ENCODE measurements at regions not wholly inside any gene's neighbourhood (a gene's known extent, or its start where the extent isn't known, plus 50 kb on each side); places are given as distances from the start of the nearest gene placed in this dataset.
"Not testable (repeated sequence)": the region's sequence is repeated elsewhere in the genome, so short reads cannot be mapped to it uniquely, and the experiment has no call there.

DNA sequence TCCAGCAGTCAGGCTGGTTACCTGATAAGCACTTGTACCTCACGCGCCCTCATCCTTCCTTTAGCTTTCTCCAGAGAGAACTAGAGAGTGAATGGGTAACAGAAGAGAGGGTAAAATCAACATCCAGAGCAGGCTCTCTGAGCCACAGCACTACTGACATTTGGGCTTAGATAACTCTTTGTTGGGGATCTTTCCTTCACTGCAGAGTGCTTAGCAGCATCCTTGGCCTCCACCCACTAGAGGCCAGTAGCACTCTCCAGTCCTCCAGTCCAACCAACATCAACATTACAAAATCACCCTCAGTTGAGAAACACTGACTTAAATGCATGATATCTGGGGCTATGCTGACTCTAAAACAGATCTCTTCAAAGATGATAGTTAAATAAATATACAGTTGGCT is 220.7 kb downstream of the TACR3 start:
- no peaks in the 10 kb centered on the region for H3K9me3 Mint-ChIP-seq
- DNase-seq (ENCODE audit: extremely low spot score, unreplicated experiment) = no peak
- H3K27me3 Mint-ChIP-seq = no peaks in the 10 kb centered on the region
- H3K36me3 Mint-ChIP-seq = no peaks in the 10 kb centered on the region
- TF ChIP-seq CTCF (conservative IDR thresholded peaks at IDR 0.05) = no peak
- H3K4me1 Mint-ChIP-seq (ENCODE audit: unreplicated experiment) = no peaks in the 10 kb centered on the region
- H3K4me3 Mint-ChIP-seq = no peak overlapping the region
- no peak overlapping the region for H3K27ac Mint-ChIP-seq

- Mint-ChIP-seq H3K27me3 (no peaks in the 10 kb centered on the region), H3K27ac (no peak overlapping the region), H3K4me1 (ENCODE audit: unreplicated experiment) (no peaks in the 10 kb centered on the region), H3K36me3 (no peaks in the 10 kb centered on the region), H3K4me3 (no peak overlapping the region), H3K9me3 (no peaks in the 10 kb centered on the region)
- DNase-seq (ENCODE audit: extremely low spot score, unreplicated experiment) = no peak
- no peak for TF ChIP-seq CTCF (conservative IDR thresholded peaks at IDR 0.05)
Observed at GRCh38 chr4:103498161-103499070, 221.4 kb downstream of the TACR3 start.

GRCh38 chr4:103497692-103498091 is 222.1 kb downstream of the TACR3 start:
- Mint-ChIP-seq H3K36me3 (no peaks in the 10 kb centered on the region), H3K9me3 (no peaks in the 10 kb centered on the region), H3K27ac (no peak overlapping the region), H3K4me1 (ENCODE audit: unreplicated experiment) (no peaks in the 10 kb centered on the region), H3K4me3 (no peak overlapping the region), H3K27me3 (no peaks in the 10 kb centered on the region)
- DNase-seq (ENCODE audit: extremely low spot score, unreplicated experiment) = no peak
- no peak for TF ChIP-seq CTCF (conservative IDR thresholded peaks at IDR 0.05)

DNA sequence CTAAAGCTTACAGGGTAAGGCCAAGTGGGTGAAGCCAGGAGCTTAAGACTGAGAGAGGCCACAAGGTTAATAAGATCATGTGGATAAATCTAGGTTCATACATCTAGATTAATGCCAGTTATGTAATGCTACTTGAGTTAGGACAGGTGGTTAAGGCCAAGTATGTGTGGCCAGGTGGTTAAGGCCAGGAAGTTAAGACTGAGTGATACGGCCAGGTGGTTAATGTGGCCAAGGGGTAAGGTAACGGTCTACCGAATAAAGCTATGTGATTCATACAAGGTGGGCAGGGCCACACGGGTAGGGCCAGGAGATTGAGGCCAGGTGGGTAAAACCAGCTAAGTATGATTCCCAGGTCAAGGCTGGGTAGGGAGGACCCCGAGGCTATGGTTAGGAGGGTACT is 223.0 kb downstream of the TACR3 start:
- no peak for TF ChIP-seq CTCF (conservative IDR thresholded peaks at IDR 0.05)
- no peak for DNase-seq (ENCODE audit: extremely low spot score, unreplicated experiment)
- no peaks in the 10 kb centered on the region for H3K36me3 Mint-ChIP-seq
- no peaks in the 10 kb centered on the region for H3K4me1 Mint-ChIP-seq (ENCODE audit: unreplicated experiment)
- H3K27me3 Mint-ChIP-seq = no peaks in the 10 kb centered on the region
- no peaks in the 10 kb centered on the region for H3K9me3 Mint-ChIP-seq
- no peak overlapping the region for H3K27ac Mint-ChIP-seq
- H3K4me3 Mint-ChIP-seq = no peak overlapping the region

GRCh38 chr4:103493450-103494159 is 226.2 kb downstream of the TACR3 start:
- TF ChIP-seq CTCF (conservative IDR thresholded peaks at IDR 0.05) = no peak
- no peaks in the 10 kb centered on the region for H3K4me1 Mint-ChIP-seq (ENCODE audit: unreplicated experiment)
- H3K9me3 Mint-ChIP-seq = no peaks in the 10 kb centered on the region
- no peak overlapping the region for H3K4me3 Mint-ChIP-seq
- no peaks in the 10 kb centered on the region for H3K36me3 Mint-ChIP-seq
- no peak overlapping the region for H3K27ac Mint-ChIP-seq
- no peaks in the 10 kb centered on the region for H3K27me3 Mint-ChIP-seq
- DNase-seq (ENCODE audit: extremely low spot score, unreplicated experiment) = no peak

- not testable (repeated sequence) for H3K36me3 Mint-ChIP-seq; H3K9me3 Mint-ChIP-seq; H3K27me3 Mint-ChIP-seq; H3K4me3 Mint-ChIP-seq; H3K4me1 Mint-ChIP-seq (ENCODE audit: unreplicated experiment); H3K27ac Mint-ChIP-seq; DNase-seq (ENCODE audit: extremely low spot score, unreplicated experiment)
Observed at GRCh38 chr4:103485296-103485695, 234.5 kb downstream of the TACR3 start.
